ENCODE measurements at regions not wholly inside any gene's neighbourhood (a gene's known extent, or its start where the extent isn't known, plus 50 kb on each side); places are given as distances from the start of the nearest gene placed in this dataset.

DNA sequence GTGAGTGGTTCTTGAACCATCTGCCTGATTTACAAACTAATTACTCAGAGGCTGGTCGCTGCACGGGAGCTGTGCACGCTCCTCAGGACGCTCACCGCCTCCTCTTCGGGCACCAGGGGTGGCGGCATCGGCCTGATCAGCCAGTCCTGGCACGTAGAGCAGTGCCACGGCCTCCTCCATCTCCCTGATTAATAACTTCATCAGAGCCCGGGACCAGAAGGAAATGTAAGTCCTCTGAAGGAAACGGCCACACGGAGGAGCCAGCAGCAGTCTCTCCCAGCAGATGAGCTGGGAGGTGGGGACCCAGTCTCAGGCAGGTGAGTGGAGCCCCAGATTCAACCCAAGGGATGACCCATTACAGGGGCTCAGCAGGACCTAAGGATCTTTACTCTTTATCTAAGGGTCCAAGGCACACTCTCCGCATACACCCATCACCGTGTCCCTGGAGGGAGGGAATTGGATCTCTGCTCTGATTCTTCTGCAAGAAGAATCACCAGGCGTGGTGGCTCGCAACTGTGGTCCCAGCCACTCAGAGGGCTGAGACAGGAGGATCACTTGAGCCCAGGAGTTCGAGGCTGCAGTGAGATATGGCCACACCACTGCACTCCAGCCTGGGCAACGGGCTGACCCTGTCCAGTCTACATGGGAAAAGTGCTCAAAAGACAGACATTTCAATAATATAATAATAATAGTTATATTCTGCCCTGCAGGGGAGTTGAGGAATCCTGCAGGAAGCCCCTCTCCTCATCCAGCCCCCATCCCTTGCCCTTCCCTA, 366.5 kb downstream of the SEC14L1 start:
- TF ChIP-seq, protein P1, sequence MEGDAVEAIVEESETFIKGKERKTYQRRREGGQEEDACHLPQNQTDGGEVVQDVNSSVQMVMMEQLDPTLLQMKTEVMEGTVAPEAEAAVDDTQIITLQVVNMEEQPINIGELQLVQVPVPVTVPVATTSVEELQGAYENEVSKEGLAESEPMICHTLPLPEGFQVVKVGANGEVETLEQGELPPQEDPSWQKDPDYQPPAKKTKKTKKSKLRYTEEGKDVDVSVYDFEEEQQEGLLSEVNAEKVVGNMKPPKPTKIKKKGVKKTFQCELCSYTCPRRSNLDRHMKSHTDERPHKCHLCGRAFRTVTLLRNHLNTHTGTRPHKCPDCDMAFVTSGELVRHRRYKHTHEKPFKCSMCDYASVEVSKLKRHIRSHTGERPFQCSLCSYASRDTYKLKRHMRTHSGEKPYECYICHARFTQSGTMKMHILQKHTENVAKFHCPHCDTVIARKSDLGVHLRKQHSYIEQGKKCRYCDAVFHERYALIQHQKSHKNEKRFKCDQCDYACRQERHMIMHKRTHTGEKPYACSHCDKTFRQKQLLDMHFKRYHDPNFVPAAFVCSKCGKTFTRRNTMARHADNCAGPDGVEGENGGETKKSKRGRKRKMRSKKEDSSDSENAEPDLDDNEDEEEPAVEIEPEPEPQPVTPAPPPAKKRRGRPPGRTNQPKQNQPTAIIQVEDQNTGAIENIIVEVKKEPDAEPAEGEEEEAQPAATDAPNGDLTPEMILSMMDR (conservative IDR thresholded peaks at IDR 0.05; ENCODE audit: low read depth, low read length): peak; percentile 23; the same call in 1 of the 2 replicates
- no peak for TF ChIP-seq EZH2 (IDR thresholded peaks at IDR 0.05; ENCODE audit: low read length, unreplicated experiment)
- TF ChIP-seq EZH2phosphoT487 (IDR thresholded peaks at IDR 0.05; ENCODE audit: borderline replicate concordance, low read length): no peak

Measured in PC-3 (cell line).